Upper lobe of left lung (tissue), 6 donors: ENCODE measurements at regions not wholly inside any gene's neighbourhood (a gene's known extent, or its start where the extent isn't known, plus 50 kb on each side); places are given as distances from the start of the nearest gene placed in this dataset.

ENCODE experiments used
- ATAC-seq, 2 donors: fragments of 200-7000 bp; cut with Tn5 transposase; one replicate each; pipeline ENCODE4 v1.9.1; 2022; ENCODE audit warnings: mild to moderate bottlenecking in 2 of 2, moderate library complexity in 2 of 2; ENCODE audit not compliant: low FRiP score in 2 of 2
- DNase-seq, 2 donors: peaks; one replicate each; pipeline ENCODE4 v3.0.0-alpha.2; 2019 to 2020
- H3K27ac ChIP-seq, 4 donors: fragments of 200-600 bp; sonication (generic); one replicate each; pipeline ENCODE4 v1.5.1; 2016 to 2019
- H3K27me3 ChIP-seq, 4 donors: fragments of 200-600 bp; sonication (generic); one replicate each; pipeline ENCODE4 v1.5.1; 2017 to 2019
- H3K36me3 ChIP-seq, 4 donors: fragments of 200-600 bp; sonication (generic); one replicate each; pipeline ENCODE4 v1.5.1; 2016 to 2019
- H3K4me1 ChIP-seq, 4 donors: fragments of 200-600 bp; sonication (generic); one replicate each; pipeline ENCODE4 v1.5.1; 2018 to 2019
- H3K4me3 ChIP-seq, 4 donors: fragments of 200-600 bp; sonication (generic); one replicate each; pipeline ENCODE4 v1.5.1; 2017 to 2019; ENCODE audit warnings: mild to moderate bottlenecking in 2 of 4, moderate library complexity in 1 of 4
- H3K9me3 ChIP-seq, 4 donors: fragments of 200-600 bp; sonication (generic); one replicate each; pipeline ENCODE4 v1.5.1; 2018 to 2019
- EP300 ChIP-seq, 4 donors: sonication (generic); formaldehyde crosslinking; IDR thresholded peaks; one replicate each; pipeline ENCODE4 v1.5.1; 2017; ENCODE audit warnings: antibody characterized with exemption in 4 of 4, control low read depth in 2 of 4
- POLR2A ChIP-seq, 4 donors: fragments of 450-650 bp; IDR thresholded peaks; one replicate each; pipeline ENCODE4 v1.5.1; 2016 to 2017; ENCODE audit warnings: antibody characterized with exemption in 4 of 4, mild to moderate bottlenecking in 2 of 4
- POLR2AphosphoS5 ChIP-seq, 2 donors: sonication (generic); formaldehyde crosslinking; IDR thresholded peaks; one replicate each; pipeline ENCODE4 v1.5.1; 2017; ENCODE audit warnings: antibody characterized with exemption in 2 of 2
- WGBS, 2 donors: methylation state at CpG; one replicate each; pipeline ENCODE4 v1.1.5; 2017 to 2018; 5-methylcytosine and 5-hydroxymethylcytosine counted together
- TF ChIP-seq, protein P1 (sequence below), 6 experiments: fragments of 450-650 bp in 4 of 6; fragments of 200-600 bp in 2 of 6; sonication (generic) in 2 of 6; IDR thresholded peaks; one replicate each; pipeline ENCODE4 v1.5.1; 2016 to 2019; ENCODE audit warnings: antibody characterized with exemption in 6 of 6
- donor health status: DM: no; HTN: no; CAD: no; lungs with moderate emphysema.
- donor health status: DM: no; HTN: yes; CAD: no; lungs with severe emphysema.

DNA sequence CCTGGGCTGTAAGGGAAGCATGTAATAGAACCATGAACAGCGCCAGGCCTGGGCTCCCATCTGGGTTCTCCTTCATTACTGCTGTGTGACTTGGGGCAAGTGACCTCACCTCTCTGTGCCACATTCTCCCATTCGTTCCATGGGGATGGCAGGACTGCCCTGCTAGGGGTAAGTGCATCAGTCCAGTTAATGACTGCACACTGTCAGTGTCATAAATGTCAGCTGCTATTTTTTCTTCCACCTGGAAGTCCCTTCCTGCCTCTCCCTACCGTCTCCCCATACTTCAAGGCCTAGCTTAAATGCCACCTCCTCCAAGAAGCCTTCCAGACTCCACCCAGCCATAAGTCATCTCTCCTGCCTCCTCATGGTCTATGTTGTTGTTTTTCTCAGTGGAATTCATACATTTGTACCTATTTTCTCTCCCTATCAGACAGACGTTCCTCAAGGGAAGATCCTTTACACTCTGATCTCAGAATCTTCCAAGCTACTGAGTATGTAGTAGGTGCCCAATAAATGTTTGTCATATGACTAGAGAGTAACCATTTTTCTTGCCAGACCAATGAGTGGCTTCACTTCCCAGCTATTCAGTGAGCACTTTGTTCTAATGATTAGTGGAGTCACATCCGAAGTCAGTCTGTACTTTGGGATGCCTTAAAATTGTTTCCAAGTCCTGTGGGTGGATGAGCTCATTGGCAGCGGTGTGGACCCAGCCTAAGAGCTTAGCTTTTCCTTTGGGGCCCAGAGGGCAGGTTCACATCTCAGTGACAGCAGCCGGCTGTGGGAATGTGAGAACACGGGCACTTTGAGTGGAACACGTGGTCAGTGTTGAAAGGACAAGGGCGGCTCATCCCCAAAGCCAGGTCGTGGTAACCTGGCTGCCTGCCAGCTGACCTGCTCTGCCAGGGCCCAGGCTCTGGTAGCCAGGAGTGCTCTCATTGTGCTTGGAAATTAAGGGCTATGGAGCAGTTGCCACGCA is 147.5 kb upstream of the GSE1 start:
- H3K4me1 ChIP-seq: peaks cover 26 to 39% (median 31%) of the 10 kb centered on the region in 4 donors
- 56 to 69% methylated on average over 10 to 12 of the region's 12 CpGs for WGBS, 2 donors
- TF ChIP-seq POLR2A (IDR thresholded peaks at IDR 0.05) (no peak), POLR2AphosphoS5 (IDR thresholded peaks at IDR 0.05) (no peak), EP300 (IDR thresholded peaks at IDR 0.05) (no peak)
- TF ChIP-seq, protein P1, sequence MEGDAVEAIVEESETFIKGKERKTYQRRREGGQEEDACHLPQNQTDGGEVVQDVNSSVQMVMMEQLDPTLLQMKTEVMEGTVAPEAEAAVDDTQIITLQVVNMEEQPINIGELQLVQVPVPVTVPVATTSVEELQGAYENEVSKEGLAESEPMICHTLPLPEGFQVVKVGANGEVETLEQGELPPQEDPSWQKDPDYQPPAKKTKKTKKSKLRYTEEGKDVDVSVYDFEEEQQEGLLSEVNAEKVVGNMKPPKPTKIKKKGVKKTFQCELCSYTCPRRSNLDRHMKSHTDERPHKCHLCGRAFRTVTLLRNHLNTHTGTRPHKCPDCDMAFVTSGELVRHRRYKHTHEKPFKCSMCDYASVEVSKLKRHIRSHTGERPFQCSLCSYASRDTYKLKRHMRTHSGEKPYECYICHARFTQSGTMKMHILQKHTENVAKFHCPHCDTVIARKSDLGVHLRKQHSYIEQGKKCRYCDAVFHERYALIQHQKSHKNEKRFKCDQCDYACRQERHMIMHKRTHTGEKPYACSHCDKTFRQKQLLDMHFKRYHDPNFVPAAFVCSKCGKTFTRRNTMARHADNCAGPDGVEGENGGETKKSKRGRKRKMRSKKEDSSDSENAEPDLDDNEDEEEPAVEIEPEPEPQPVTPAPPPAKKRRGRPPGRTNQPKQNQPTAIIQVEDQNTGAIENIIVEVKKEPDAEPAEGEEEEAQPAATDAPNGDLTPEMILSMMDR (IDR thresholded peaks at IDR 0.05): no peak
- no peaks in the 10 kb centered on the region for H3K36me3 ChIP-seq
- H3K27me3 ChIP-seq: peaks cover 0 to 4% (median 2%) of the 10 kb centered on the region in 4 donors
- ATAC-seq (peak in 1 of 2 donors; percentile 60), DNase-seq (no peak)
- H3K27ac ChIP-seq: no peak overlapping the region
- no peaks in the 10 kb centered on the region for H3K9me3 ChIP-seq
- H3K4me3 ChIP-seq: no peak overlapping the region

DNA sequence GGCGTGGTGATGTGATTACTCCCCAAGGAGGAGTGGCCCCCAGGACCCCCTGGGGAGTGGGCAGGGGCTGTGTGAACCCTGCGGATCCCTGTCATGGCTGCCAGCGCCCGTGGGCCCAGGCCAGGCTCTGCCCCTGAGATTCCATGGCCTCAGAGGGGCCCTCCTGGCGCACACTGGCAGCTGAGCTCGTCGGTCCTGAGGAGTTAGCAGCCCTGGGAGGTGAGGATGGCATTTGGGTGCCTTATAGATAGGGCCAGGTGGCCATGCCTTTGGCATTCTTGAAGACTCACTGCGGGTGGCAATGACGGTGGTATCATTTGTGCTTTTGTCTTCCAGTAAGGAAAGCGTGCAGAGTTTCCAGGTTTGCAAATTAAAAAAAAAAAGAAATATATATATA is 146.8 kb upstream of the GSE1 start:
- 88 to 91% methylated on average over 6 to 7 of the region's 10 CpGs for WGBS, 2 donors
- TF ChIP-seq, protein P1 (IDR thresholded peaks at IDR 0.05): no peak
- no peak for TF ChIP-seq POLR2AphosphoS5 (IDR thresholded peaks at IDR 0.05)
- no peak for TF ChIP-seq POLR2A (IDR thresholded peaks at IDR 0.05)
- no peak for TF ChIP-seq EP300 (IDR thresholded peaks at IDR 0.05)
- H3K4me3 ChIP-seq: no peak overlapping the region
- peaks cover 0 to 4% (median 2%) of the 10 kb centered on the region in 4 donors for H3K27me3 ChIP-seq
- no peaks in the 10 kb centered on the region for H3K9me3 ChIP-seq
- no peaks in the 10 kb centered on the region for H3K36me3 ChIP-seq
- no peak for DNase-seq
- peaks cover 19 to 32% (median 25%) of the 10 kb centered on the region in 4 donors for H3K4me1 ChIP-seq
- H3K27ac ChIP-seq: no peak overlapping the region
- ATAC-seq: no peak

DNA sequence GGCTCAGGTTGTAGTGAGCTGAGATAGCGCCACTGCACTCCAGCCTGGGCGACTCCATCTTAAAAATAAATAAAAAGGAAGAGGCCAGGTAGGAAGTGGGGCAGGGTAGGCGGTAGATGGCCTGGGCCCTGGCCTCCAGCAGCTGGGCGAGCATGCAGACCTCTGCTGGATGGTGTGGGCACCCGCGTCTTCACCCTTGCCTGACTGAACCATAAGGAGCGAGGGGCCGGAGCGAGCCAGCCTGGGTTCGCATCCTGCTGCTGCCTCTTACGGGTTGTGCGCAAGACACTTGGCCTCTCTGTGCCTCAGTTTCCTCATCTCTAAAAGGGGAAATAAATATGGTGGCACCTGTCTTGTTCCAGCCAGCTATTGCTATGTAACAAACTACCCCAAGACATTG is 146.1 kb upstream of the GSE1 start:
- H3K36me3 ChIP-seq: no peaks in the 10 kb centered on the region
- peaks cover 12 to 29% (median 20%) of the 10 kb centered on the region in 4 donors for H3K4me1 ChIP-seq
- ATAC-seq (no peak), DNase-seq (peak in 1 of 2 donors; percentile 76)
- no peak overlapping the region for H3K4me3 ChIP-seq
- peaks cover 0 to 4% (median 2%) of the 10 kb centered on the region in 4 donors for H3K27me3 ChIP-seq
- H3K9me3 ChIP-seq: no peaks in the 10 kb centered on the region
- H3K27ac ChIP-seq: no peak overlapping the region
- 96 to 98% methylated on average over 12 of the region's 12 CpGs for WGBS, 2 donors
- TF ChIP-seq POLR2AphosphoS5 (IDR thresholded peaks at IDR 0.05): no peak

DNA sequence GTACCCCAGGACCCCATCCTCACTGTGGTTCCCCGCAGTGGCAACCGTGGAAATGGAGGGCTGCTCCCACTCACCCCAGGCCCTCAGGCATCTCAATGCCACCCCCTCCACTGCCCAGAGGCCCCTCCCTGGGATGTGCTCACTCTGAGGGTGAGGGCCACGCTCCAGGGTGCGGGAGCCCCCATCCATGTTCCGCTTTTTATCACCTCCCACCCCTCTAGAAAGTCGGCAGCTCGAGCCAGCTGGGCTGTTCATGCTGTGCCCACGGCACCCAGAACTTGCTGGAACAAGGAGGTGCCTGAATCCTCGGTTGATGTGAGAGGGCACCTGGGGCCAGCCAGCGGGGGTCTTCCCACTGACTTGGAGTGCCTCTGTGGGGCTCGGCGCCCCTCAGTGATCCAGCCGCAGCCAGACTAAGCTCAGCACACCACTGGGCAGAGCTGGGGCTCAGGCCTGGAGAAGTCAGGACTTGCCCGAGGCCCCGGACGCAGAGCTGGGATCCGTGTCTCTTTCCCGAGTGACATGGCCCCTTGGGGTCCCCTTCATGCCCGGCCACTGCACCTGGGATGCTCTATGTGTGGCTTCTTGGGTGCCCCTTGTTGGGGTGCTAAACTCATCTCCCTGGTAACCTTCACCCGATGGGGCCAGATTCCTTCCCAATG is 143.1 kb upstream of the GSE1 start:
- WGBS, 2 donors: 81 to 96% methylated on average over 7 to 19 of the region's 20 CpGs
- no peak for ATAC-seq
- no peaks in the 10 kb centered on the region for H3K27me3 ChIP-seq
- H3K36me3 ChIP-seq: no peaks in the 10 kb centered on the region
- no peak for DNase-seq
- no peaks in the 10 kb centered on the region for H3K9me3 ChIP-seq
- H3K27ac ChIP-seq: no peak overlapping the region
- H3K4me3 ChIP-seq: no peak overlapping the region
- peaks cover 4 to 24% (median 15%) of the 10 kb centered on the region in 4 donors for H3K4me1 ChIP-seq
- no peak for TF ChIP-seq POLR2AphosphoS5 (IDR thresholded peaks at IDR 0.05)
- TF ChIP-seq, protein P1 (IDR thresholded peaks at IDR 0.05): no peak
- no peak for TF ChIP-seq POLR2A (IDR thresholded peaks at IDR 0.05)
- TF ChIP-seq EP300 (IDR thresholded peaks at IDR 0.05): no peak

DNA sequence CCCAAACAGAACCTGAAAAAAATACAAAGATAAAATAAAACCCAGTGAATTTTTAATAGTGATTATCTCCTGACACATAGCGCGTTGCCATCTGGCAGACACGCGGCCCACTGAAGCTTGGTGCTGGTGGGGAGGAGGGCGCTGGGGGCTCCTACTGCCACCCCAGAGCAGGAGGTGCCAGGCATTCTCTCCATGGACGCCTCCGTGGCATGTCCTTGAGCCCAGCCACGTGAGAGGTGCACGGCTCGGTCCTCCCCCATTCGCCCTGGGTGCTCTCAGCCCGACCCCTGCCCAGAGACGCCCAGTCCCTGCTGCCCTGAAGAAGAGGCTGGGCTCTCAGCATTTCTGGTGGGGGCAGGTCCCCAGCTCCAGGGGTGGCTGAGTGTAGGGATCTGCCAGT is 142.2 kb upstream of the GSE1 start:
- ATAC-seq: no peak
- no peaks in the 10 kb centered on the region for H3K9me3 ChIP-seq
- H3K27ac ChIP-seq: no peak overlapping the region
- WGBS, 2 donors: 80 to 84% methylated on average over 7 to 13 of the region's 13 CpGs
- TF ChIP-seq POLR2A (IDR thresholded peaks at IDR 0.05) (no peak), EP300 (IDR thresholded peaks at IDR 0.05) (no peak), POLR2AphosphoS5 (IDR thresholded peaks at IDR 0.05) (no peak)
- TF ChIP-seq, protein P1 (IDR thresholded peaks at IDR 0.05): no peak
- no peaks in the 10 kb centered on the region for H3K27me3 ChIP-seq
- no peaks in the 10 kb centered on the region for H3K36me3 ChIP-seq
- no peak overlapping the region for H3K4me3 ChIP-seq
- H3K4me1 ChIP-seq: peaks cover 4 to 21% (median 16%) of the 10 kb centered on the region in 4 donors
- no peak for DNase-seq
